ENCODE measurements at regions not wholly inside any gene's neighbourhood (a gene's known extent, or its start where the extent isn't known, plus 50 kb on each side); places are given as distances from the start of the nearest gene placed in this dataset.

- peak overlapping the region; percentile 89; the same call in 1 of the 2 replicates for H2AFZ ChIP-seq
- no peak overlapping the region for H3K4me3 ChIP-seq
- no peaks in the 10 kb centered on the region for H3K9me3 Mint-ChIP-seq
- H3K4me1 Mint-ChIP-seq, result peaks cover 3% of the 10 kb centered on the region; the same call in 2 of the 3 replicates
- no peak overlapping the region for H3K4me2 ChIP-seq
- no peaks in the 10 kb centered on the region for H3K4me1 ChIP-seq (ENCODE audit: insufficient read depth)
- no peaks in the 10 kb centered on the region for H3K27me3 ChIP-seq (ENCODE audit: insufficient read depth)
- H3K36me3 ChIP-seq (ENCODE audit: insufficient read depth), result no peaks in the 10 kb centered on the region
- H3K79me2 ChIP-seq (replicated peaks; ENCODE audit: insufficient read depth), result no peaks in the 10 kb centered on the region
- H3K27ac ChIP-seq (ENCODE audit: low read depth), result no peak overlapping the region
- H3K27ac Mint-ChIP-seq, result no peak overlapping the region
- peak; percentile 69 for ATAC-seq
- TF ChIP-seq ZNF114 (CRISPR knock-in tag; IDR thresholded peaks at IDR 0.05) (no peak), JUNB (IDR thresholded peaks at IDR 0.05; ENCODE audit: unreplicated experiment) (no peak), CTCF (conservative IDR thresholded peaks at IDR 0.05; ENCODE audit: low read depth in 2 of 2) (no peak; a peak in 1 of 4 replicates), STAT1 (IDR thresholded peaks at IDR 0.05; ENCODE audit: unreplicated experiment) (no peak), EZH2 (IDR thresholded peaks at IDR 0.05; ENCODE audit: low read depth, unreplicated experiment) (no peak), ZNF331 (CRISPR knock-in tag; IDR thresholded peaks at IDR 0.05; ENCODE audit: low read depth) (no peak), POLR2AphosphoS5 (IDR thresholded peaks at IDR 0.05; ENCODE audit: low read depth) (no peak), REST (IDR thresholded peaks at IDR 0.05; ENCODE audit: unreplicated experiment) (no peak), NANOG (IDR thresholded peaks at IDR 0.05; ENCODE audit: borderline replicate concordance) (no peak), ETS1 (IDR thresholded peaks at IDR 0.05) (no peak), CREB1 (CRISPR knock-in tag; IDR thresholded peaks at IDR 0.05; ENCODE audit: low read depth) (no peak), EZH2phosphoT487 (IDR thresholded peaks at IDR 0.05; ENCODE audit: unreplicated experiment) (no peak), ZNF462 (CRISPR knock-in tag; IDR thresholded peaks at IDR 0.05) (no peak)
- no peaks in the 10 kb centered on the region for H3K36me3 Mint-ChIP-seq (ENCODE audit: low read depth)
- no peaks in the 10 kb centered on the region for H4K20me1 ChIP-seq (replicated peaks; ENCODE audit: insufficient read depth)
- DNase-seq (ENCODE audit: low spot score), result no peak
- no peak overlapping the region for H3K4me3 Mint-ChIP-seq
- no peaks in the 10 kb centered on the region for H3F3A ChIP-seq (replicated peaks; ENCODE audit: low read depth)
- peaks cover 2% of the 10 kb centered on the region for H3K27me3 Mint-ChIP-seq (ENCODE audit: insufficient read depth, low read depth, poor library complexity)
- no peaks in the 10 kb centered on the region for H3K9me2 ChIP-seq (ENCODE audit: insufficient read depth)
These were observed 206.9 kb downstream of the MRPL39 start for GRCh38 chr21:25400427-25400826.

Measured in GM23338 (cell line).